RWPE1 (cell line): ENCODE measurements at regions not wholly inside any gene's neighbourhood (a gene's known extent, or its start where the extent isn't known, plus 50 kb on each side); places are given as distances from the start of the nearest gene placed in this dataset.

Experiments used
- CTCF ChIA-PET: fragments of 350-600 bp; sonication (Branson Sonifier 250); formaldehyde crosslinking; extraction: SDS; loops from one replicate; lab custom pipeline; 2021; lab: Yijun Ruan, JAX
- POLR2A ChIA-PET: fragments of 400-600 bp; formaldehyde crosslinking; extraction: SDS; loops from one replicate; lab custom pipeline; 2020; ENCODE audit warnings: antibody characterized with exemption; ENCODE audit not compliant: low non-redundant PET; lab: Yijun Ruan, JAX
- DNase-seq: peaks from one replicate; pipeline ENCODE4 v3.0.0; 2012; ENCODE audit warnings: low spot score
- H3K27ac ChIP-seq: fragments of 450-650 bp; 2 replicates; pipeline ENCODE4 v1.5.1; 2017
- CTCF ChIP-seq: fragments of 450-650 bp; conservative IDR thresholded peaks from 2 replicates; pipeline ENCODE4 v1.5.1; 2017; ENCODE audit warnings: low read depth, mild to moderate bottlenecking

DNA sequence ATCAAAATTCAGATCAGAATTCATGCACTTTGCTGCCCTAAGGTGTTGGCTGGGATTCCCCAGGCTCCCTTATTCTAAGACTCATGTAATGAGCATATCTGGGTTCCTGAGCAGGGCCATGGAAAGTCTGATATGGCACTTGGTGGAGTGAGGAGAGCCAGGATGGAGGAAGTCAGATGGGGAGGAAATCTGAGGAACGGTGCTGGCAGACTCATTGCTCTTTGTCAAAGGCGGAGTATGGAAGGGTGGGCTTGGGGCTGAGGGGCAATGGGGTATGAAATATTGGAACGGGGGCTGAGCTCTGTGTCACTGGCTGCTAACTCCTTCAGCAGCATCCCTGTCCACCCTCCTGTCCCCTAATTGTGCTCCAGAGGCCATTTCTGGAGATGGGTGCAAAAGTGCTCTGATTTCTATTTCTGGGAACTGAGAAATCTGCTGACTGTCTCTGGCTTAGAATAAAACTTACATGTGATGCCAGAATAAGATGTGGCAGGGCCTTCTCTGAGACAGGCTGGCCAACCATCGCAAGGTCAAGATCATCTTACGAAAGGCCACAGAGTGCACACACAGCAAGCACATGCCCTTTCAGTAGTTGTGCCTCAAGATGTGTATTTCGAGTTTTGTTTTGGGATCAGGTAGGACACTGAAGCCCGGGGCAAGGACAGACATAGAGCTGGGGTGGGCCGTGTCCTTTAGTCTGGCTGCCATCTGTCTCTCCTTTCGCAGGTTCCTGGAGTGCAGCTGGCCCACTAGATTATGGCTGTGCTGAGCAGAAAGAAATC is 480.0 kb upstream of the HS6ST1 start:
- DNase-seq: no peak
- no peak overlapping the region for H3K27ac ChIP-seq
- ChIA-PET POLR2A (no interaction called here), CTCF (no interaction called here)
- no peak for TF ChIP-seq CTCF

GRCh38 chr2:128799284-128799552 is 480.6 kb upstream of the HS6ST1 start:
- no peak overlapping the region for H3K27ac ChIP-seq
- DNase-seq: no peak
- CTCF ChIA-PET: no interaction called here
- POLR2A ChIA-PET: no interaction called here
- TF ChIP-seq CTCF: no peak

DNA sequence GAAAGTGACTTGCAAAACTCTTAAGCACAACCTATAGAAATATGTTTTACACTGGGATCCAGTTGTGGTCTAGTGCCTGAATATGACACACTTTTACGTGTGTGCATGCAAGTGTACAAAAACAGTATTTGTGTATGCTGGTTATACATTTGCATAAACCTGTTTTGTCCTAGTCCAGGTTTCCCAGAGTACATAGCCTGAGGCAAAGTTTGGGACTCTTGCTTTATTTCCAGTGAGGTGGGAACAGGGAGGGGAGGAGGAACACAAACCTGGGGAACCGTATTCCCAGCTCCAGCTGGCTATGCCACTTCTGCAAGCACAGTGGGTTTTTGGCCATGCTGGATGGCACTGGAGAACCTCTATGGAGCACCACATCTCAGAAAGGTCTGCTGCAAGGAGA is 481.1 kb upstream of the HS6ST1 start:
- TF ChIP-seq CTCF: no peak
- no peak overlapping the region for H3K27ac ChIP-seq
- no peak for DNase-seq
- POLR2A ChIA-PET: no interaction called here
- CTCF ChIA-PET: interaction anchor here (0.7 kb wide), 1 partner anchor 120 kb away, joined by 3 read pairs; no protein-coding TSS in a partner anchor

GRCh38 chr2:128801576-128801975 is 482.9 kb upstream of the HS6ST1 start:
- ChIA-PET CTCF (no interaction called here), POLR2A (no interaction called here)

DNA sequence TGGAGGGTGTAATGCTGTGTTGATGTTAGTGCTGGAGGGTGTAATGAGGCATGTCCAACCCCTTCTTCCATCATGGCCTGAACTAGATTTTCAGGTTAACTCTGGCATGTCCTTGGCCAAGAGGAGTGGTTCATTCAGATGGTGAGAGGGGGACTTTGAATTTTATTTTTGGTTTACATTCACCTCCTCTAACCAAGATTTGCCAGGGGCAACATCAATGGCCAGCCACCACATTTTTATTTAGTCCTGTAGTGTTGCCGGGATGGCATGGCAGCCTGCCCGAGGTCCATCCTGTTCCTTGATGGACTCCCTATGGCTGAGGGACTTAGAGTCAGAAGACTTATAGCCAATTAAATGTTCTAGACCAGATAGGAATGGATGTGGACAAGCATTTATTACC is 484.6 kb upstream of the HS6ST1 start:
- CTCF ChIA-PET: no interaction called here

More at GRCh38 chr2:128801576-128801975, 482.9 kb upstream of the HS6ST1 start:
- no peak for TF ChIP-seq CTCF
- H3K27ac ChIP-seq: no peak overlapping the region
- DNase-seq: no peak

GRCh38 chr2:128805237-128805636 is 486.6 kb upstream of the HS6ST1 start:
- CTCF ChIA-PET: interaction anchor here (0.6 kb wide), 1 partner anchor 52 kb away, joined by 3 read pairs; no protein-coding TSS in a partner anchor
- TF ChIP-seq CTCF: no peak
- POLR2A ChIA-PET: no interaction called here
- H3K27ac ChIP-seq: no peak overlapping the region
- peak; percentile 80 for DNase-seq

More for the DNA sequence above, 484.6 kb upstream of the HS6ST1 start:
- POLR2A ChIA-PET: no interaction called here
- DNase-seq: no peak
- H3K27ac ChIP-seq: no peak overlapping the region
- no peak for TF ChIP-seq CTCF
